Naive thymus-derived CD8-positive, alpha-beta T cell (primary cell): ENCODE measurements at regions not wholly inside any gene's neighbourhood (a gene's known extent, or its start where the extent isn't known, plus 50 kb on each side); places are given as distances from the start of the nearest gene placed in this dataset.
A peak's percentile ranks its signal among the peaks of the same experiment; 100 is the strongest.

Experiments
- ATAC-seq, 2 donors: fragments of 150-1000 bp; cut with Tn5 transposase in 1 of 2; sonication (Bioruptor Pico), chemical (Tn5 transposase) in 1 of 2; 1 replicate in 1 of 2; 2 replicates in 1 of 2; pipeline ENCODE4 v1.10.0; 2021; ENCODE audit warnings: mild to moderate bottlenecking in 2 of 2, moderate library complexity in 2 of 2
- POLR2A ChIA-PET: fragments of 350-600 bp; sonication (Branson Sonifier 250); formaldehyde crosslinking; loops from one replicate; lab custom pipeline; 2021; ENCODE audit warnings: antibody characterized with exemption; lab: Charles Lee
- DNase-seq, 10 donors: peaks; one replicate each; pipeline versions ENCODE4 v3.0.0 to v3.0.0-alpha.2; 2020 to 2022
- H3K27ac Mint-ChIP-seq, 10 donors: one replicate each; pipeline ENCODE4 v1.8.0; 2020 to 2022; ENCODE audit warnings: mild to moderate bottlenecking in 10 of 10, mixed read lengths in 10 of 10, moderate library complexity in 4 of 10, inconsistent platforms in 1 of 10
- H3K27me3 Mint-ChIP-seq, 5 donors: one replicate each; pipeline ENCODE4 v1.8.0; 2021 to 2022; ENCODE audit warnings: mixed read lengths in 5 of 5
- H3K36me3 Mint-ChIP-seq, 3 donors: one replicate each; pipeline ENCODE4 v1.8.0; 2020 to 2022; ENCODE audit warnings: mixed read lengths in 3 of 3, mild to moderate bottlenecking in 2 of 3, inconsistent platforms in 1 of 3
- H3K4me1 Mint-ChIP-seq, 4 donors: one replicate each; pipeline ENCODE4 v1.8.0; 2021 to 2022; ENCODE audit warnings: mixed read lengths in 4 of 4
- H3K4me3 Mint-ChIP-seq, 10 donors: one replicate each; pipeline ENCODE4 v1.8.0; 2020 to 2022; ENCODE audit warnings: mild to moderate bottlenecking in 10 of 10, mixed read lengths in 10 of 10, moderate library complexity in 6 of 10, inconsistent platforms in 1 of 10
- H3K9me3 Mint-ChIP-seq, 9 donors: one replicate each; pipeline ENCODE4 v1.8.0; 2020 to 2022; ENCODE audit warnings: mixed read lengths in 9 of 9, mild to moderate bottlenecking in 3 of 9, inconsistent platforms in 1 of 9, moderate library complexity in 1 of 9

- H3K9me3 Mint-ChIP-seq: peaks cover 0 to 13% (median 4%) of the 10 kb centered on the region in 9 donors
- POLR2A ChIA-PET: no interaction called here
- no peak overlapping the region for H3K4me3 Mint-ChIP-seq
- H3K27me3 Mint-ChIP-seq: peaks cover 2 to 13% (median 4%) of the 10 kb centered on the region in 5 donors
- no peak overlapping the region for H3K27ac Mint-ChIP-seq
- no peak for DNase-seq
- H3K36me3 Mint-ChIP-seq: peaks cover 0 to 5% (median 0%) of the 10 kb centered on the region in 3 donors
- no peak for ATAC-seq
- no peaks in the 10 kb centered on the region for H3K4me1 Mint-ChIP-seq
Observed at GRCh38 chr4:54473798-54474197, 184.0 kb upstream of the KIT start.

GRCh38 chr4:54475546-54475945 is 182.2 kb upstream of the KIT start:
- peaks cover 0 to 11% (median 0%) of the 10 kb centered on the region in 3 donors for H3K36me3 Mint-ChIP-seq
- DNase-seq: no peak
- H3K27me3 Mint-ChIP-seq: peaks cover 2 to 13% (median 4%) of the 10 kb centered on the region in 5 donors
- POLR2A ChIA-PET: no interaction called here
- peaks cover 3 to 19% (median 16%) of the 10 kb centered on the region in 9 donors for H3K9me3 Mint-ChIP-seq
- H3K4me1 Mint-ChIP-seq: no peaks in the 10 kb centered on the region
- ATAC-seq: no peak
- H3K4me3 Mint-ChIP-seq: no peak overlapping the region
- no peak overlapping the region for H3K27ac Mint-ChIP-seq

- Mint-ChIP-seq H3K36me3 (peaks cover 0 to 15% (median 0%) of the 10 kb centered on the region in 3 donors), H3K27ac (no peak overlapping the region), H3K4me1 (no peaks in the 10 kb centered on the region), H3K27me3 (peaks cover 0 to 8% (median 0%) of the 10 kb centered on the region in 5 donors), H3K4me3 (no peak overlapping the region), H3K9me3 (peaks cover 4 to 26% (median 16%) of the 10 kb centered on the region in 9 donors)
- ATAC-seq: no peak
- POLR2A ChIA-PET: no interaction called here
- DNase-seq: no peak
Observed at GRCh38 chr4:54482529-54483200, 175.1 kb upstream of the KIT start.

- POLR2A ChIA-PET: no interaction called here
- H3K27me3 Mint-ChIP-seq: peaks cover 0 to 8% (median 0%) of the 10 kb centered on the region in 5 donors
Observed at GRCh38 chr4:54484383-54484782, 173.4 kb upstream of the KIT start.

GRCh38 chr4:54487491-54487890 is 170.3 kb upstream of the KIT start:
- Mint-ChIP-seq H3K4me1 (no peaks in the 10 kb centered on the region), H3K36me3 (peaks cover 0 to 5% (median 0%) of the 10 kb centered on the region in 3 donors), H3K4me3 (no peak overlapping the region), H3K27me3 (peaks cover 0 to 7% (median 0%) of the 10 kb centered on the region in 5 donors), H3K27ac (no peak overlapping the region), H3K9me3 (peaks cover 0 to 5% (median 0%) of the 10 kb centered on the region in 9 donors)
- POLR2A ChIA-PET: no interaction called here
- ATAC-seq (no peak), DNase-seq (no peak)

More at GRCh38 chr4:54484383-54484782, 173.4 kb upstream of the KIT start:
- ATAC-seq (no peak), DNase-seq (no peak)
- peaks cover 1 to 19% (median 7%) of the 10 kb centered on the region in 9 donors for H3K9me3 Mint-ChIP-seq
- no peak overlapping the region for H3K4me3 Mint-ChIP-seq
- no peaks in the 10 kb centered on the region for H3K4me1 Mint-ChIP-seq
- H3K36me3 Mint-ChIP-seq: peaks cover 0 to 11% (median 0%) of the 10 kb centered on the region in 3 donors
- H3K27ac Mint-ChIP-seq: no peak overlapping the region

- no peak for DNase-seq
- Mint-ChIP-seq H3K27me3 (peaks cover 0 to 10% (median 0%) of the 10 kb centered on the region in 5 donors), H3K9me3 (peaks cover 0 to 8% (median 0%) of the 10 kb centered on the region in 9 donors), H3K4me3 (no peak overlapping the region), H3K27ac (no peak overlapping the region), H3K4me1 (no peaks in the 10 kb centered on the region), H3K36me3 (no peaks in the 10 kb centered on the region)
- POLR2A ChIA-PET: no interaction called here
- ATAC-seq: no peak
Observed at GRCh38 chr4:54493862-54494261, 163.9 kb upstream of the KIT start.

GRCh38 chr4:54495091-54495490 is 162.7 kb upstream of the KIT start:
- POLR2A ChIA-PET: no interaction called here
- no peak overlapping the region for H3K4me3 Mint-ChIP-seq
- H3K9me3 Mint-ChIP-seq: peaks cover 0 to 8% (median 0%) of the 10 kb centered on the region in 9 donors
- H3K36me3 Mint-ChIP-seq: no peaks in the 10 kb centered on the region
- H3K27me3 Mint-ChIP-seq: peaks cover 0 to 8% (median 0%) of the 10 kb centered on the region in 5 donors
- DNase-seq: no peak
- H3K4me1 Mint-ChIP-seq: no peaks in the 10 kb centered on the region
- no peak overlapping the region for H3K27ac Mint-ChIP-seq
- ATAC-seq: no peak

GRCh38 chr4:54495641-54496040 is 162.1 kb upstream of the KIT start:
- DNase-seq: no peak
- Mint-ChIP-seq H3K9me3 (peaks cover 0 to 8% (median 0%) of the 10 kb centered on the region in 9 donors), H3K27ac (peak overlapping the region in 1 of 10 donors; percentile 18), H3K4me3 (no peak overlapping the region), H3K27me3 (peaks cover 0 to 8% (median 0%) of the 10 kb centered on the region in 5 donors), H3K4me1 (no peaks in the 10 kb centered on the region), H3K36me3 (no peaks in the 10 kb centered on the region)
- no peak for ATAC-seq
- POLR2A ChIA-PET: no interaction called here

GRCh38 chr4:54496412-54496811 is 161.3 kb upstream of the KIT start:
- POLR2A ChIA-PET: no interaction called here
- no peak for DNase-seq
- peaks cover 0 to 8% (median 0%) of the 10 kb centered on the region in 5 donors for H3K27me3 Mint-ChIP-seq
- no peak overlapping the region for H3K27ac Mint-ChIP-seq
- ATAC-seq: no peak
- H3K4me1 Mint-ChIP-seq: no peaks in the 10 kb centered on the region
- peaks cover 0 to 8% (median 0%) of the 10 kb centered on the region in 9 donors for H3K9me3 Mint-ChIP-seq
- H3K36me3 Mint-ChIP-seq: no peaks in the 10 kb centered on the region
- no peak overlapping the region for H3K4me3 Mint-ChIP-seq

GRCh38 chr4:54497947-54498346 is 159.8 kb upstream of the KIT start:
- no peak overlapping the region for H3K4me3 Mint-ChIP-seq
- ATAC-seq (no peak), DNase-seq (no peak)
- H3K9me3 Mint-ChIP-seq: peaks cover 0 to 8% (median 0%) of the 10 kb centered on the region in 9 donors
- POLR2A ChIA-PET: no interaction called here
- no peaks in the 10 kb centered on the region for H3K36me3 Mint-ChIP-seq
- H3K27ac Mint-ChIP-seq: no peak overlapping the region
- no peaks in the 10 kb centered on the region for H3K4me1 Mint-ChIP-seq
- peaks cover 0 to 13% (median 7%) of the 10 kb centered on the region in 5 donors for H3K27me3 Mint-ChIP-seq

GRCh38 chr4:54498661-54499111 is 159.1 kb upstream of the KIT start:
- Mint-ChIP-seq H3K4me3 (no peak overlapping the region), H3K27me3 (peaks cover 0 to 13% (median 8%) of the 10 kb centered on the region in 5 donors), H3K27ac (no peak overlapping the region), H3K4me1 (no peaks in the 10 kb centered on the region), H3K36me3 (no peaks in the 10 kb centered on the region), H3K9me3 (peaks cover 0 to 8% (median 0%) of the 10 kb centered on the region in 9 donors)
- DNase-seq: no peak
- POLR2A ChIA-PET: no interaction called here
- no peak for ATAC-seq

GRCh38 chr4:54499308-54500074 is 158.3 kb upstream of the KIT start:
- Mint-ChIP-seq H3K27me3 (peaks cover 0 to 13% (median 8%) of the 10 kb centered on the region in 5 donors), H3K36me3 (no peaks in the 10 kb centered on the region), H3K4me3 (no peak overlapping the region), H3K4me1 (no peaks in the 10 kb centered on the region), H3K27ac (no peak overlapping the region), H3K9me3 (peaks cover 0 to 8% (median 0%) of the 10 kb centered on the region in 9 donors)
- DNase-seq (no peak), ATAC-seq (no peak)
- POLR2A ChIA-PET: no interaction called here

- DNase-seq: no peak
- no peak for ATAC-seq
- peaks cover 0 to 23% (median 6%) of the 10 kb centered on the region in 9 donors for H3K9me3 Mint-ChIP-seq
- H3K4me1 Mint-ChIP-seq: no peaks in the 10 kb centered on the region
- POLR2A ChIA-PET: no interaction called here
- H3K27me3 Mint-ChIP-seq: peaks cover 0 to 10% (median 5%) of the 10 kb centered on the region in 5 donors
- no peak overlapping the region for H3K27ac Mint-ChIP-seq
- no peak overlapping the region for H3K4me3 Mint-ChIP-seq
- peaks cover 0 to 6% (median 0%) of the 10 kb centered on the region in 3 donors for H3K36me3 Mint-ChIP-seq
Observed at GRCh38 chr4:54505362-54505761, 152.4 kb upstream of the KIT start.
